GM19025 (cell line): ENCODE measurements at regions not wholly inside any gene's neighbourhood (a gene's known extent, or its start where the extent isn't known, plus 50 kb on each side); places are given as distances from the start of the nearest gene placed in this dataset.
"Not testable (repeated sequence)": the region's sequence is repeated elsewhere in the genome, so short reads cannot be mapped to it uniquely, and the experiment has no call there.

ENCODE experiments used
- ATAC-seq: cut with Tn5 transposase; IDR thresholded peaks from one replicate; pipeline ENCODE4 v1.9.1; 2021; ENCODE audit warnings: mild to moderate bottlenecking, low read depth, moderate library complexity; ENCODE audit not compliant: unreplicated experiment

DNA sequence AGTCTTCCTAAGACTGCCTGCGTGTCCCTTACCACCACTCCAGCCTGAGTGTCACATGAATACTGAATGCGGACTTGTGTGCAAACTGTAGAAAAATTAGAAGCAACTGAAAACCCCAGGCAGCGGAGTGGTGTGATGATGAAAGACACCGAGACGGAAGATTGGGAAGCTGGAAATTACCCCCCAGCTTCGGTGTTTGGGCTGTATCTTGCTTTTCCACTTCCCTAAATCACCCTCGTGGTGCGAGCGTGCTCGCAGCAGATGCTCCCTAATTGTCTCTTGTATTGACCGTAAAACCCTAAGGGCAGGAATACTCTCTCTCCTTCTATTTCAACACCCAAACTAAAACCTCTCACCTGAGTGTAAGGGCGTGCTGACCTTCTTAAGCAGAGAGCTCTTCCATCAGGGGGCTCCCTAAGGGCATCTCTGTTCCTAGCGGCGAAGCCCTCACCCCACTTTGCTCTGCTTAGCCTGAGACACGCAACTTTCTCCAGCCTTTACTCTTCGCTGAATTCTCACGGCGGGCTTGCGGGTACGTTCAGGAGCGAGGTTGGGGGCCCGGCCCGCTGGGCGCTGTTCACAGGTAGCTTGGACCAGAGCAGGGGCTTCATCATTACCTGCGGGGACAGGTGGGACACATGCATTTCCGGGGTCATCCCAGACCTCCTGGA, 62.4 kb downstream of the CRYBB2 start:
- no peak for ATAC-seq

DNA sequence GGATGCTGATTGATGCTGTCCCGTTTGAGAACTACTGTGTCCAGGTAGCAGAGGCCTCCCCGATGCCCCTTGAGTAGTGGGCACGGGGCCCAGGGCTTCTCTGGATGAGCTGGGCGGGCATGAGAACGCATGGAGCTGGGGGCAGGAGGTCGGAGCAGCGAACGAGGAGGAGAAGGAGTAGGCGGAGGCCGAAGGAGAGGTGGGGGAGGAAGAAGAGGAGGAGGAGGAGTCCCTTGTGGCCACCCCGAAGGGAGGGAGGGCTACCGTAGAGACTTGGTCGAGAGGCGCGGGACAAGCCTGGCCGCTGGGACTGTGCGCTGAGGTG, 62.9 kb downstream of the CRYBB2 start:
- ATAC-seq: no peak

DNA sequence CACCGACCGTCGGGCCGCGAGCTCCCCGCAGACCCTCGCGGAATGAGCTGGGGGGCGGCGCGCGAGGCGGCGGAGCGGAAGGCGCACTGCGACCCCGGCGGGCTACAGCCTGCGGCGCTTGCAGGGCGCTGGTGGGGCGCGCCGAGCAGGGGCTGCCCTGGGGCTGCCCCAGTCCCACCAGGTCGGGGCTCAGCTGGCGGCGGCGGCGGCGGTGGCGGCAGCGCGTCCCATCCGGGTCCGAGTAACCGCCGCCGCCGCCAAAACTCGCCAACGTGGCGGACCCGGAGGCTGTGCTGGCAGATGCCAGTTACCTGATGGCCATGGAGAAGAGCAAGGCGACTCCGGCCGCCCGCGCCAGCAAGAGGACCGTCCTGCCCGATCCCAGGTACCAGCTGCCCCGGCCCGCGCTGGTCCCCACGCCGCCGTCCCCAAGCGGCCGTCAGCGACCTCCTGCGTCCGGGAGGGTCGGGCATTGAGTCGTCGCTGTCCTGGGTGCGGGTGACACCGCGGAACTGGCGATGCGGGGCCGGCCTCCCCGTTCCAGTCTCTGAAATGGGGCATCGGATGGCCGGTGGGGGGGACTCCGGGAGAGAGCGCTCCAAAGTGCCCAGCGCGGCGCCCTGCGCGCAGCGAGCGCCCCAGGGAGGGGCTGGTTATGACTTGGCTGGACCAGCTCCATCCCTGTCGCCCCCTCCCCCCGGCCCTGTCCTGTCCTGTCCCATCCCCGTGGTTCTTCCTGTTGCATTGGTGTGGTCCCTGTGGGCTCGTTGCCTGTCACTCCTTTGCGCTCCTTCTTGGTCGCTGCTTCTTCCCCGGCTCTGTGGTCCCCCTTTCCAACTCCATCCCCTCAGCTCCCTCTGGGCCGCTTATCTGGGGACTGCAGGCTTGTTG, 63.5 kb downstream of the CRYBB2 start:
- no peak for ATAC-seq

DNA sequence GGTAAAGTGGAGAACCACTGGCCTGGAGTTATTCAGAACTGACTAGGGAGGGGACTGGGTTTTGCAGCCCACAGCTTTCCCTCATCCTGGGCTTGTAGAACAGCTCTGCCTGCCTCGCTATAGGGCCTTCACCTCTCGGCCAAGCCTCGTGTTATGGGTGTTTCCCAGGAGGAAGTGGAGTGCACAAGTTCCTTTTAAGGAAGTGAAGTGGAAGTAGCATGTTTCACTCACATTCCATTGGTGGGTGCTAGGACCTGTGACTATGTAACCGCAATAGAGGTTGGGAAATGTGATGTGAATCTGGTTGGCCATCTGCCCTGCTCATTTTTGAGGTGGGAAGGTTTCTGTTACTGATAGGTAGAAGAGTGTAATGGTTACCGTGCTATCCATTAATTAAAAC, 69.0 kb downstream of the CRYBB2 start:
- ATAC-seq: not testable (repeated sequence)

DNA sequence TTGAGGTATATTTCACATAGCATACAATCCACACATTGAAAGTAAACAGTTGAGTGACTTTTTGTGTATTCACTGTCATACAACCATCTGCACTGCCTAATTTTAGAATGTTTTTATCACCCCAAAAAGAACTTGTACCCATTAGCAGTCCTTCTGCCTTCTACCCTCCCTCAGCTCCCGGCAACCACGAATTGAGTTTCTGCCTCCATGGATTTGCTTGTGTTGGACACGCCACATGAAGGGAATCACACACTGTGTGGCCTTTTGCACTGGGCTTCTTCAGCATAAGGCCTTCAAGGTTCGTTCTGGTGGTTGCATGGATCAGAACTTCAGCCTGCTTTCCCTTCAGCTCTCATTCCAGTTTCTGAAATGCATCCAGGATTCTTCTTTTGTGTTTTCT, 82.5 kb downstream of the CRYBB2 start:
- ATAC-seq: not testable (repeated sequence)

DNA sequence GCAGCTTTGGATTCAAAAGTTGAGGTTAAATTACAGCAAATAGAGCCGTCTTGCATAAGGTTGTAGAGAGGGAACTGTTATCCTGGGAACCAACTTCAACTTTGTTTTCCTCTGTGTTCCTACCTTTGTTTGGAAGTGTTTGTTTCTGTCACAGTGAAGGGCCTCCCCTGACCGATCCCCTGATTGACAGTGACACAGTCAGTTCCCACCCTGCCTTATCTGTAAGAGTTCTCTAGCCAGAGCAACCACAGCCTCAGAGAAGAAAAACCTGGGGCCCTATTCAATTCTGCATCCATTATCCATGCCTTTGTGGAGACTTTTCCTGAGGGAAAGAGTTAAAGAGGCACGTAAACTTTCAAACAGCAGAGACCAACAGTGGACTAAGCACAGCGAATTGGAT, 90.1 kb downstream of the CRYBB2 start:
- ATAC-seq: not testable (repeated sequence)

DNA sequence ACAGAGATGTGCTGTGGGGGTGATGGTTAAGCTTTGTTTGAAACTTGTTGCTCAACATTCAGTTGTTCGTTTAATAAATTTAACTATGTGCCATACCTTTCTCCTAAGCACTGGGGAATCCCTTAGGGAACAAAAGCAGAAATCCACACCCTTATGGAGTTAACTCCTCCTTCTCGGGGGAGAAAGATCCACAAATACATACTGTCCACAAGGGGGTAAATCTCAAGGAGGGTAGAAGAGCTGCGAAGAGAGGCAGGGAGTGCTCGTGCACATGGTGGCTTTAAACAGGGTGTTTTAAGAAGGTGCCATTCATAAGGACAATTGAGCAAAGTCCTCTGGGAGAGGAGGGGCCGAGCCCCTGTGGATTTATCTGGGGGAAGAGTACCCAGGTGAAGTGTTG, 92.5 kb downstream of the CRYBB2 start:
- not testable (repeated sequence) for ATAC-seq

DNA sequence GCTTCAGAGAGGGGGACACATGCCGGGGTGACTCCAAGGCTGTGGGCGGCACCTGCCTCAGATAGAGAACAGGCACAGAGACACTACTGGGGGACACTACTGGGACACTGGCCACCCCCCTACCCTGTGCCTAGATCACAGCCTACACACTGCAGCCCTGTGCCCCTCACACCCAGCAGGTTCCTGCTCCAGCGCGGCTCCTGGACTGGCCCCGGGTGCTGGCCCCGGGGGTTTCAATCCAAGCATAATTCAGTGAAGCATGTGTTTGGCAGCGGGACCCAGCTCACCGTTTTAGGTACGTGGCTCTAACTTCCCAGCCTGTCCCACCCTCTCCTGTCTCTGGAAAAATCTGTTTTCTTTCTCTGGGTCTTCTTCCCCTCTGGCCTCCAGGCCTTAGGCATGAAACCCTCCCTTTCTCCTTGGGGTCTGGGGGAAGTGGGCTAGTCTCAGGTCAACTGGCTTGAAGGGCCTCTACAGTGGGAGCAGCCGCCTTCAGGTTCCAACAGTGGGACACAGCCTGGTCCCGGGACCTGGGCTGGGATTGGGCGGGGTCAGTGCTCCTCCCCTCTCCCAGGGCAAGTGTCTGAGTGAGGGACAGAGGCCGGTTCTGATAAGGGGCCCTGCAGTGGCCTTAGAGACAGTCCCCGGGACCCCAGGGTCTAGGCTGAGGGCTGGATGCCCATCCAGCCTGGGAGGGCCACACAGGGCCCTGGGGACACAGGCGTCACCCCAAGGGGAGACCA, 98.8 kb downstream of the CRYBB2 start:
- no peak for ATAC-seq

DNA sequence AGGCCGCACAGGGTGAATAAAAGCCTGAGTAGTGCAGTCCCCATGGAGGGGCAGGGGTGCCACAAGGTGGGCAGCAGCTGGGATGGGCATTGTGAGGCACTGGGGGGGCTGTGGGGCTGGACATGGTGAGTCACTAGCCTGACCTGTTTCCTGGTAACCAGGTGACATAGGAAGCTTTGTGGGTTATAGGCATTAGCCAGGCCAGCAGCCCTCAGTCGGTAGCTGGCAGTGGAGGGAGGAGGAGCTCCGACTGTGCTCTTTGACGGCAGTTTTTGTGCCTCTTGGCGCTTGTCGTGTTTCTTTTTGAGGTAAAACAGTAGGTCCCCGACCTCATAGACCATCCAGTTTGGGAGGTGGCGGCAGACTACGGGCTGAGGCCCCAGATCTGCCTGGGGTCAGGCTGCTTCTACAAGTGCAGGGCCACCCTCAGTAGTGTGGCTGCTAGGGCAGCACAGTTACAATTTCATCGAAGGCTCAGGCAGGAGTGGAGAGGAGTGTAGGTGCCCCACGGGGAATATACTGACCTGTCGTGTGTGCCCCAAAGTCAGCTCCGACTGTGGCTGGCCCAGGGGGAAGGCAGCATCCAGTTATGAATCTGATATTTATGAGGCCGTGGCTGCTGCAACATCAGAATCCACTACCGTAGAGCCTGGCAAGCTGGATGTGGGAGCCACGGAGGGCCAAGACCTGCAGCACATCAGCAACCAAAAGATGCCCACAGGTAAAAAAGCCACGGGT, 107.7 kb downstream of the CRYBB2 start:
- no peak for ATAC-seq

DNA sequence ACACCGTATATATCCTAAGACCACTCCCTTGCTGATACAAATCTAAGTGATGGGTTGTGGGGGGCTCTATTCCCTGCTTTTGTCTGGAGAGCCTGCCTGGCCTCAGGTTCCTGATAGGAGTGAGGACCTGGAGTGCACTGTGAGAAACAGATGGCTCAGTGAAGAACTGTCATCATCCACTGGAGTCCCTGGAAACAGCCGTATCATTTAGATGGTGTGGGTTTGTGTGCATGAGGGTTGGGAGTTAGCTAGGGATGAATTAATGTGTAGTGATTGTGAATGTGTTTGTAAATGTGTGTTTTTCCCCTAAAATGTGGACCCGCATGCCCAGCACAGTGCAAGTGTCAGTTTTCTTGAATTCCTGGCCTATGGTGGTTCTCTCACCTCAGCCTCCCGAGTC, 111.6 kb downstream of the CRYBB2 start:
- ATAC-seq: no peak

DNA sequence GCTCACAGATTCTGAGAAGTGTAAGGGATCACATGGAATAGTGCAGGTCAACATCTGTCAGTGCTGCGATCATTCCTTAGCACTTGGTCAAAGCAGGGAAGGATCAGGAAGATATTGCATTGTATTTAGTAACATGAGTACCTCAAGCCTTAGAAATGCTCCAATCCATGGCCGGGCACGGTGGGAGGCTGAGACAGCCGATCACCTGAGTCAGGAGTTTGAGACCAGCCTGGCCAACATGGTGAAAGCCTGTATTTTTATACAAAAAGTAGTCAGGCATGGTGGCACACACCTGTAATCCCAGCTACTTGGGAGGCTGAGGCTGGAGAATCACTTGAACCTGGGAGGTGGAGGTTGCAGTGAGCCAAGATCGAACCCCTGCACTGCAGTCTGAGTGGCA, 112.5 kb downstream of the CRYBB2 start:
- ATAC-seq: not testable (repeated sequence)

DNA sequence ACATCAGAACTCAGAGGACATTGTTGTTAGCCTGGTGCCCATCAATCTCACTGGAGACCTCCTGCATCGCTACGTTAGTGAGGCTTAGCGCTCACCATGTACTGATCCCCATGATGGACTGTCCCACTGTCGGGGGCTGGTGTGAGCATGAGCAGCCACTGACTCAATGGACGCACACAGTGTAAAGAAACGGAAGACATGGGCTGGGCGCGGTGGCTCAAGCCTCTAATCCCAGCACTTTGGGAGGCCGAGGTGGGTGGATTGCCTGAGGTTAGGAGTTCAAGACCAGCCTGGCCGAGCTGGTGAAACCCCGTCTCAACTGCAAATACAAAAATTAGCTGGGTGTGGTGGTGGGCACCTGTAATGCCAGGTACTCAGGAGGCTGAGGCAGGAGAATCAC, 112.9 kb downstream of the CRYBB2 start:
- ATAC-seq: no peak

DNA sequence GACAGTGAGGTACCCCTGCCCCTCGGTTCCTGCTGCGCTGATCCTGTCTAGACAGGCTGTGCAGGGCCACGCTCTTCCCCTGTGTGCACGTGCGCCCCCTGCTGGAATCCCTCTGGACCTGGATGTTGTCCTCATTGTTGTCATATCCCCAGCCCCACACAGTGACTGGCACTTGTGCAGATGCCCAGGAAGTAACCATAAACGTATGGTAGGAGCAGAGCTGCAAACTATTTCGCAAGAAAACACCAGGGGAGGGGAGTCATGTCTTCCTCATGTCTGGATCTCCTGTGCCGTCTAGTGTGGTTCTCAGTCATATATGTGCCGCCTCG, 114.7 kb downstream of the CRYBB2 start:
- ATAC-seq: no peak

DNA sequence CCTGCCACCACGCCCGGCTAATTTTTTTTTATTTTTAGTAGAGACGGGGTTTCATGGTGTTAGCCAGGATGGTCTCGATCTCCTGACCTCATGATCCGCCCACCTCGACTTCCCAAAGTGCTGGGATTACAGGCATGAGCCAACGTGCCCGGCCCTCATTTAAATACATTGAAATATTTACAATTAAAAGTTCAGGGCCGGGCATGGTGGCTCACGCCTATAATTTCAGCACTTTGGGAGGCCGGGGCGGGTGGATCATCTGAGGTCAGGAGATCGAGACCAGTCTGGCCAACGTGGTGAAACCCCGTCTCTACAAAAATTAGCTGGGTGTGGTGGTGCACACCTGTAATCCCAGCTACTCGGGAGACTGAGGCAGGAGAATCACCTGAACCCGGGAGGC, 115.2 kb downstream of the CRYBB2 start:
- ATAC-seq: not testable (repeated sequence)

DNA sequence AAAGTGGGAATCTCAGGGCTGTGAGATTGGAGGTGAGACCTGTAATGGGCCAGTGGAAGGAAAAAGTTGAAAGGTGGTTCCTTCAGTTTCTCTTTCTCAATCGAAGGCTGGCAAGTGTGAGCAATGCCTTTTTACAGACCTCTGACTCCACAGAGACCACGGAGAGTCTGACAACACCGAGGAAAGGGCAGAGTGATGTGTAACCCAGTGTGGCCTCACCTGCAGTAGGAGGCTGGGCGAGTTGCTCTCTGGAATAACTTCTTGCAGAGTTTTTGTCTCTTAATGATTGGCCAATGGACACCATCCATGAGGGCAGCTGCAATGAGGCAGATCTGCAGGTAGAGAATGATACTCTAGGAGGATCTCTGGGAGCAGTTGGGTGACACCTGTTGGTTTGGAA, 115.8 kb downstream of the CRYBB2 start:
- not testable (repeated sequence) for ATAC-seq

DNA sequence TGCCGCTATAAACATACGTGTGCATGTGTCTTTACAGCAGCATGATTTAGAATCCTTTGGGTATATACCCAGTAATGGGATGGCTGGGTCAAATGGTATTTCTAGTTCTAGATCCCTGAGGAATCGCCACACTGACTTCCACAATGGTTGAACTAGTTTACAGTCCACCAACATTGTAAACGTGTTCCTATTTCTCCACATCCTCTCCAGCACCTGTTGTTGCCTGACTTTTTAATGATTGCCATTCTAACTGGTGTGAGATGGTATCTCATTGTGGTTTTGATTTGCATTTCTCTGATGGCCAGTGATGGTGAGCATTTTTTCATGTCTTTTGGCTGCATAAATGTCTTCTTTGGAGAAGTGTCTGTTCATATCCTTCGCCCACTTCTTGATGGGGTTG, 121.1 kb downstream of the CRYBB2 start:
- ATAC-seq: not testable (repeated sequence)

DNA sequence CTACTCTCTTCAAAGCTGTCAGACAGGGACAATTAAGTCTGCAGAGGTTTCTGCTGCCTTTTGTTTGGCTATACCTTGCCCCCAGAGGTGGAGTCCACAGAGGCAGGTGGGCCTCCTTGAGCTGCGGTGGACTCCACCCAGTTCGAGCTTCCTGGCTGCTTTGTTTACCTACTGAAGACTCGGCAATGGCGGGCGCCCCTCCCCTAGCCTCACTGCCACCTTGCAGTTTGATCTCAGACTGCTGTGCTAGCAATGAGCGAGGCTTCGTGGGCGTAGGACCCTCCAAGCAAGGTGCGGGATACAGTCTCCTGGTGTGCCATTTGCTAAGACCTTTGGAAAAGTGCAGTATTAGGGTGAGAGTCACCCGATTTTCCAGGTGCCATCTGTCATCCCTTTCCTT, 124.9 kb downstream of the CRYBB2 start:
- ATAC-seq: not testable (repeated sequence)

DNA sequence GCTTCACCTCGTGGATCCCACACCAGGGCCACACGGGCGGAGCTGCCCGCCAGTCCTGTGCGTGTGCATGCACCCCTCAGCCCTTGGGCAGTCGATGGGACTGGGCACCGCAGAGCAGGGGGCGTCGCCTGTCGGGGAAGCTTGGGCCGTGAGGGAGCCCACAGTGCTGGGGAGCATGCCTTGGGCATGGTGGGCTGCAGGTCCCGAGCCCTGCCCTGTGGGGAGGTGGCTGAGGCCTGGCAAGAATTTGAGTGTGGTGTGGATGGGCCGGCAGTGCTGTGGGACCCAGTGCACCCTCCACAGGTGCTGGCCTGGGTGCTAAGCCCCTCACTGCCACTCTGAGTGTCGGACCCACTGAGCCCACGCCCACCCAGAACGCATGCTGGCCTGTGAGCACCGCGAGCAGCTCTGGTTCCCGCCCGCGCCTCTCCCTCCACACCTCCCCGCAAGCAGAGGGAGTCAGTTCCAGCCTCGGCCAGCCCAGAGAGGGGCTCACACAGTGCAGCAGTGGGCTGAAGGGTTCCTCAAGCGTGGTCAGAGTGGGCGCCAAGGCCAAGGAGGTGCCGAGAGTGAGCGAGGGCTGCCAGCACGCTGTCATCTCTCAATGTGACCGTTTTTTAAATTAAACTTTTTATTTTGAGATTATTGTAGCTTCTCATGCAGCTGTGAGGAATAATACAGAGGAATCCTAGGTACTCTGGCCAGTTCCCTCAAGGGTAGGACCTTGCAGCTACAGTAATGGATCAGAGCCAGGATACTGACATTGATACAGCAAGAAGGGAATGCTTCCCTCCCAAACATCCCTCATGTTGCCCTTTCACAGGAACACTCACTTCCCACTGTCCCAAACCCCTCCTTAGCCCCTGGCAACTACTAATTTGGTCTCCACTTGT, 127.7 kb downstream of the CRYBB2 start:
- ATAC-seq: no peak

DNA sequence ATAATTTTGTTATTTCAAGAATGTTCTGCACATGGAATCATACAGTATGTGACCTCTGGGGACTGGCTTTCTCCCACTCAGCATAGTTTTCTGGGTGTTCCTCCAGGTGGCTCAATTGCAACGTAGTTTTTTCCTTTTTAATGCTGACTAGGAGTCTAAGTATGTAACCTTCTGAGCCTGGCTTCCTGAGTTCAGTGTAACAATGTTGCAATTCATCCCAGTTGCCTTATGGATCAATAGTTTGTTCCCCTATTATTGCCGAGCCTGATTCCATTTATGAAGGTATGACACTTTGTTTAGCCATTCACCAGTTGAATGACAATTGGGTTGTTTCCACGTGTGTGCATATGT, 128.3 kb downstream of the CRYBB2 start:
- no peak for ATAC-seq

DNA sequence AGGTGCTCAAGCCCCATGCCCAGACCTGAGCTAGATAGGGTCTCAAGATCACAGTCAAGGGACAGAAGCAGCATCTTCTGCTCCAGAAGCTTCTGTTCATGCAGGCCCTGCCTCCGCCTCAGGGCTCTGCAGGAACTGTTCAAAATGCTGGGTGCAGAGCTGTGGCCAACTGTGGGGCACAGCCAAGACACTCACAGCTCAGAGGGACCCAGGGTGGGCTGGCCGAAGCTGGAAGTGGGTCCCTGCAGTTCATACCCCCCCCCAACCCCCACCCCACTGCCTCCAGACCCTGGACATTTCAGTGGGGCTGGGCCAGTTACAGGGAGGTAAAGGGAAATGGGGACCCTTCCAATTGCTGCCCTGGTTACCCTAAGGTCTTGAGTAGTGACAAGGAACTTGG, 129.0 kb downstream of the CRYBB2 start:
- no peak for ATAC-seq
